Type B pancreatic cell (in vitro differentiated cells): ENCODE measurements at regions not wholly inside any gene's neighbourhood (a gene's known extent, or its start where the extent isn't known, plus 50 kb on each side); places are given as distances from the start of the nearest gene placed in this dataset.

ENCODE experiments used
- DNase-seq: peaks from one replicate; pipeline ENCODE4 v3.0.0; 2021; ENCODE audit warnings: mixed read lengths; ENCODE audit not compliant: unreplicated experiment; ENCODE audit errors: extremely low spot score
- H3K27ac Mint-ChIP-seq: 2 replicates; pipeline ENCODE4 v1.8.0; 2021; ENCODE audit warnings: mild to moderate bottlenecking, mixed read lengths
- H3K27me3 Mint-ChIP-seq: 2 replicates; pipeline ENCODE4 v1.8.0; 2021; ENCODE audit warnings: mixed read lengths
- H3K36me3 Mint-ChIP-seq: 2 replicates; pipeline ENCODE4 v1.8.0; 2021; ENCODE audit warnings: mixed read lengths
- H3K4me1 Mint-ChIP-seq: one replicate; pipeline ENCODE4 v1.8.0; 2021; ENCODE audit warnings: mixed read lengths; ENCODE audit not compliant: unreplicated experiment
- H3K4me3 Mint-ChIP-seq: 2 replicates; pipeline ENCODE4 v1.8.0; 2021; ENCODE audit warnings: mild to moderate bottlenecking, mixed read lengths
- H3K9me3 Mint-ChIP-seq: 2 replicates; pipeline ENCODE4 v1.8.0; 2021; ENCODE audit warnings: mixed read lengths
- TF ChIP-seq, protein P1 (sequence below): fragments of 200-600 bp; sonication (generic); conservative IDR thresholded peaks from 2 replicates; pipeline ENCODE4 v1.5.0; 2021; ENCODE audit warnings: antibody characterized with exemption, mild to moderate bottlenecking

DNA sequence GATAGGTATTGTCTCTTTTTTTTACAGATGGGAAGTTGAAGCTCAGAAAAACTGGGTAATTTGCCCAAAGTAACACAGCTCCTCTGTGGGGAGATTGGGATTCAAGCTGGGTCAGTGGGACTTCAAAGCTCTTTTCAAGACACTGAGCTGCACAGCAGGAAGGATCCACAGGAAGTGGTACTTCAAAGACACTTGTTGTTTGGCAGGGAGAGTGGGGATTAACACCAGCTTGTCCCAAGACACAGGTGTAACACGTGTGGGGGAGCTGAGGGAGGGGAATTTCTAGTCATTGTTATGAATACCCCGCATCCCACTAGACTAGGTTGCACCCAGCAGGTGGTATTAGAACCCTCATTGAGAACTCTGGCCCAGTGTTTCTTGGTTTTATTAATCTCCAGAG, 116.0 kb downstream of the FOXB1 start:
- TF ChIP-seq, protein P1, sequence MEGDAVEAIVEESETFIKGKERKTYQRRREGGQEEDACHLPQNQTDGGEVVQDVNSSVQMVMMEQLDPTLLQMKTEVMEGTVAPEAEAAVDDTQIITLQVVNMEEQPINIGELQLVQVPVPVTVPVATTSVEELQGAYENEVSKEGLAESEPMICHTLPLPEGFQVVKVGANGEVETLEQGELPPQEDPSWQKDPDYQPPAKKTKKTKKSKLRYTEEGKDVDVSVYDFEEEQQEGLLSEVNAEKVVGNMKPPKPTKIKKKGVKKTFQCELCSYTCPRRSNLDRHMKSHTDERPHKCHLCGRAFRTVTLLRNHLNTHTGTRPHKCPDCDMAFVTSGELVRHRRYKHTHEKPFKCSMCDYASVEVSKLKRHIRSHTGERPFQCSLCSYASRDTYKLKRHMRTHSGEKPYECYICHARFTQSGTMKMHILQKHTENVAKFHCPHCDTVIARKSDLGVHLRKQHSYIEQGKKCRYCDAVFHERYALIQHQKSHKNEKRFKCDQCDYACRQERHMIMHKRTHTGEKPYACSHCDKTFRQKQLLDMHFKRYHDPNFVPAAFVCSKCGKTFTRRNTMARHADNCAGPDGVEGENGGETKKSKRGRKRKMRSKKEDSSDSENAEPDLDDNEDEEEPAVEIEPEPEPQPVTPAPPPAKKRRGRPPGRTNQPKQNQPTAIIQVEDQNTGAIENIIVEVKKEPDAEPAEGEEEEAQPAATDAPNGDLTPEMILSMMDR, result no peak
- Mint-ChIP-seq H3K4me3 (no peak overlapping the region), H3K27ac (no peak overlapping the region), H3K36me3 (no peaks in the 10 kb centered on the region), H3K4me1 (peaks cover 10% of the 10 kb centered on the region), H3K27me3 (peaks cover 75% of the 10 kb centered on the region), H3K9me3 (no peaks in the 10 kb centered on the region)
- DNase-seq, result no peak

DNA sequence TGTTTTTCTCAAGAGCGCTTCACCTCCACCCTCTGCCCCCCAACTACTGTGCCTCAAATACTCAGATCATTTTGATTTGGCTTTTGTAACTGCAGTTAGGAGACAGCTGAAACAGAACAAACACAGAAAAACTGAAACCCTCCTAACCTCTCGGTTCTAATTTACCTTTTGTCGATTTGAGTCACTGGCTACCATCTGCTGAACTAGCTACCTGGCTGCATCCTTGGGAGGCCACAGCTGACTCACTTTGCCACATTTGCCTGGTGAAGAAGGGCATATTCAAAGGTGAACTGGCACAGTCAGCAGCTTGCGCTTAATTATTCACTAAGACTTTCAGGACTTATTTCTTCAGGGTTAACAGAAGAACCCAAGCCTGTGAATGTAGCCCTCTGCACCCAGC, 117.7 kb downstream of the FOXB1 start:
- Mint-ChIP-seq H3K9me3 (no peaks in the 10 kb centered on the region), H3K27ac (no peak overlapping the region), H3K4me3 (no peak overlapping the region), H3K27me3 (peaks cover 72% of the 10 kb centered on the region), H3K36me3 (no peaks in the 10 kb centered on the region), H3K4me1 (peaks cover 10% of the 10 kb centered on the region)
- TF ChIP-seq, protein P1, result no peak
- no peak for DNase-seq

DNA sequence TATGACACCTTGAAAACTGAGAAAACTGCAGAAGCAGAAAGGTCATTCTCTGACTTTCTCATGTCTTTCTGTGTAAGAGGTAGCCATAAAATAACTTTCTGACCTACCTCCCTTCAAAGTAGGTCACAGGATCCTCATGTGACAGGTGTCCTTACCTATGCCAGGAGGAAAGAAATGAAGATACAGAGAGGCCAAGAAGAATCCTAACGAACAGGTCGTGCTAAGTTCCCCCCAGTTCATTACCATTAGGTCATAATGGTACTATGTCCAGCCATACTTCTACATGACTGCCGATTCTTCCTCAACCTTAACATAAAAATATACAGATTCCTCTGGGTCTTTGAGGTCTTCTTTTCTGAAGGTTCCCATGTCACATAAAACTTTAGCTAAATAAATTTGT, 118.6 kb downstream of the FOXB1 start:
- H3K27ac Mint-ChIP-seq, result no peak overlapping the region
- peaks cover 68% of the 10 kb centered on the region for H3K27me3 Mint-ChIP-seq
- TF ChIP-seq, protein P1, result no peak
- H3K36me3 Mint-ChIP-seq, result no peaks in the 10 kb centered on the region
- H3K9me3 Mint-ChIP-seq, result no peaks in the 10 kb centered on the region
- peaks cover 16% of the 10 kb centered on the region for H3K4me1 Mint-ChIP-seq
- no peak for DNase-seq
- H3K4me3 Mint-ChIP-seq, result no peak overlapping the region

DNA sequence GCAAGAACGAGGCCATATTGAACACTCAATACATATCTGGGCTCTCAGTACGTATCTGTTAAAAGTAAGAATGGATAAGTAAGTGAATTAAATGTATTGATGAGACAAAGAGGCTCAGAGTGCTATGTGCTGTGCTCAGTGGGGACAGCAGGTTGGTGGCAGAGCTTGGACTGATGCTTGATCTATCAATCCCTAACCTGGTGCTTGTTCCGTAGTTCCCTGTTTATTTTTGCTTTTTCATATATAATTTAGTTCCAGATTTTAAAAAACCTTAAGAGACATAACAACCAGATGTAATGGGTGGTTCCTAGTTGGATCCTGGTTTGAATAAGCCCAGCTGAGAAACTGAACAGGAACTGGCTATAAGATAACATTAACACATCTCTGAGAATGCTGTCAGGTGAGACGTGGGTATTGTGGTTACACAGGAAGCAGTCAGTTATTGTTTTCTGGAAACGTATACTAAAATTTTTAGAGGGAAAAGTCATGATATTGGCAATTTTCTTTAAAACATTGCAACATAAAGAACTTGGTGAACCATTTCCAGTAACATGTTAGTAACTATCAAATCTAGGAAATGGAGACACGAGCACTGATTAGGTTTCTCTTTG, 120.5 kb downstream of the FOXB1 start:
- peaks cover 12% of the 10 kb centered on the region for H3K4me1 Mint-ChIP-seq
- TF ChIP-seq, protein P1, result no peak
- H3K4me3 Mint-ChIP-seq, result no peak overlapping the region
- H3K36me3 Mint-ChIP-seq, result no peaks in the 10 kb centered on the region
- DNase-seq, result no peak
- no peaks in the 10 kb centered on the region for H3K9me3 Mint-ChIP-seq
- no peak overlapping the region for H3K27ac Mint-ChIP-seq
- H3K27me3 Mint-ChIP-seq, result peaks cover 57% of the 10 kb centered on the region

DNA sequence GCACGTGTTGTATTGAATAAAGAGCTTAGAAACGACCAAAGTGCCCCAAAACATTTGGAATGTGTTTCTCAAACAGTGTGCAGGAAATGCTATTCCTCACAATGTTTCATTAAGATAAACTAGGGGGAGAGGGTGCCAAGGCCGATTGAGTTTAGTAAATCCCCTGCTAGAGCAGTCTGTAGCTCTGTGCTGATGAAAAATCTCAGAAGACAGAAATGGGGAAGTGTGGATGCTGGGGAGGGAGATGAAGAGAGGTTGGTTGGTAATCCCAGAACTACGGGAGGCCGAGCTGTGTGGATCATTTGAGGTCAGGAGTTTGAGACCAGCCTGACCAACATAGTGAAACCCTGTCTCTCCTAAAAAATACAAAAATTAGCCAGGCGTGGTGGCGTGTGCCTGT, 121.2 kb downstream of the FOXB1 start:
- Mint-ChIP-seq H3K4me3 (no peak overlapping the region), H3K36me3 (no peaks in the 10 kb centered on the region), H3K9me3 (no peaks in the 10 kb centered on the region), H3K27ac (no peak overlapping the region), H3K4me1 (peaks cover 12% of the 10 kb centered on the region), H3K27me3 (peaks cover 51% of the 10 kb centered on the region)
- TF ChIP-seq, protein P1, result no peak
- DNase-seq, result no peak

DNA sequence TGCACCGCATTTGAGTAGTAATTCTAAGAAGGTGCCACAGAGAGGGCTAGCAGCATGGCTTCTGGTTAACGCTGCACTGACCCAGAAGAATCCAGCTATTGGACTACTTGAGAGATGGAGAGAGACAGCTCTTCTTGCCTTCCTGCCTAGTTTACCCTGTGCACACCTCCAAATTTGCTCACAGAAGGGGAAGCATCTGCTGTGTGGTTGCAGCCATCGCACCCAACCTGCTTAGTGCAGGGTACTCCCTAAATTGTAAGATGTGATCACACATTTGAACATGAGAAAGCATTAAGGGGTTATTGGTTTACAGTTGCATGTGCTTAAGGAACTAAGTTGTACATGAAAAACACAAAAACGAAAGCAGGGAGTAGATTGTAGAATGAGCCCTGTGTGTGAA, 122.1 kb downstream of the FOXB1 start:
- H3K4me1 Mint-ChIP-seq, result peaks cover 12% of the 10 kb centered on the region
- DNase-seq, result no peak
- TF ChIP-seq, protein P1, result no peak
- no peak overlapping the region for H3K4me3 Mint-ChIP-seq
- peaks cover 47% of the 10 kb centered on the region for H3K27me3 Mint-ChIP-seq
- H3K9me3 Mint-ChIP-seq, result no peaks in the 10 kb centered on the region
- no peaks in the 10 kb centered on the region for H3K36me3 Mint-ChIP-seq
- no peak overlapping the region for H3K27ac Mint-ChIP-seq
